Caki2 (cell line): ENCODE measurements at regions not wholly inside any gene's neighbourhood (a gene's known extent, or its start where the extent isn't known, plus 50 kb on each side); places are given as distances from the start of the nearest gene placed in this dataset.

Experiments
- DNase-seq: peaks from one replicate; pipeline ENCODE4 v3.0.0-alpha.2; 2015; ENCODE audit warnings: low read depth
- in situ Hi-C: cut with HindIII; loops from 2 replicates; pipeline ENCODE4 v1.10.0; 2016; ENCODE audit warnings: low sequenced_read_pairs, low pct_unique_long_range_greater_than_20kb, mixed read lengths

- no peak for DNase-seq
- in situ Hi-C loops, result no loop called here
These were observed 137.3 kb downstream of the DDX1 start for GRCh38 chr2:15729001-15729400.

- DNase-seq, result no peak
These were observed 138.3 kb downstream of the DDX1 start for GRCh38 chr2:15729709-15730544.

GRCh38 chr2:15730545-15731212 is 139.0 kb downstream of the DDX1 start:
- peak; percentile 96 for DNase-seq
- in situ Hi-C loops, result no loop called here

More at GRCh38 chr2:15729709-15730544, 138.3 kb downstream of the DDX1 start:
- in situ Hi-C loops, result no loop called here

GRCh38 chr2:15731213-15731888 is 139.7 kb downstream of the DDX1 start:
- in situ Hi-C loops, result no loop called here
- no peak for DNase-seq

GRCh38 chr2:15731889-15732271 is 140.2 kb downstream of the DDX1 start:
- no peak for DNase-seq
- in situ Hi-C loops, result no loop called here

- DNase-seq, result no peak
- in situ Hi-C loops, result no loop called here
These were observed 140.8 kb downstream of the DDX1 start for GRCh38 chr2:15732341-15733077.

- in situ Hi-C loops, result no loop called here
- DNase-seq, result peak; percentile 78
These were observed 142.4 kb downstream of the DDX1 start for GRCh38 chr2:15733867-15734673.

- in situ Hi-C loops, result no loop called here
- DNase-seq, result no peak
These were observed 143.2 kb downstream of the DDX1 start for GRCh38 chr2:15734674-15735483.

- in situ Hi-C loops, result no loop called here
- DNase-seq, result no peak
These were observed 144.0 kb downstream of the DDX1 start for GRCh38 chr2:15735484-15736326.

GRCh38 chr2:15736396-15737180 is 144.9 kb downstream of the DDX1 start:
- in situ Hi-C loops, result no loop called here
- DNase-seq, result no peak

- in situ Hi-C loops, result no loop called here
- no peak for DNase-seq
These were observed 145.9 kb downstream of the DDX1 start for GRCh38 chr2:15737314-15738224.

- no peak for DNase-seq
- in situ Hi-C loops, result no loop called here
These were observed 146.5 kb downstream of the DDX1 start for GRCh38 chr2:15738225-15738546.

- DNase-seq, result no peak
- in situ Hi-C loops, result no loop called here
These were observed 147.3 kb downstream of the DDX1 start for GRCh38 chr2:15738943-15739342.

GRCh38 chr2:15744820-15745219 is 153.2 kb downstream of the DDX1 start:
- in situ Hi-C loops, result no loop called here
- no peak for DNase-seq

GRCh38 chr2:15745350-15745749 is 153.7 kb downstream of the DDX1 start:
- DNase-seq, result no peak
- in situ Hi-C loops, result no loop called here
